ENCODE measurements at regions not wholly inside any gene's neighbourhood (a gene's known extent, or its start where the extent isn't known, plus 50 kb on each side); places are given as distances from the start of the nearest gene placed in this dataset.

- ATAC-seq, result no peak
- TF ChIP-seq GLIS3 (CRISPR knock-in tag; IDR thresholded peaks at IDR 0.05), result no peak
- no peak for TF ChIP-seq ZNF70 (CRISPR knock-in tag; IDR thresholded peaks at IDR 0.05)
- no peak for TF ChIP-seq PPARA (CRISPR knock-in tag; IDR thresholded peaks at IDR 0.05; ENCODE audit: borderline replicate concordance)
- TF ChIP-seq POU6F1 (CRISPR knock-in tag; IDR thresholded peaks at IDR 0.05; ENCODE audit: borderline replicate concordance, low read depth), result no peak
- no peak for TF ChIP-seq ZC3H10 (CRISPR knock-in tag; IDR thresholded peaks at IDR 0.05)
- no peak for TF ChIP-seq ZFP30 (CRISPR knock-in tag; IDR thresholded peaks at IDR 0.05)
These were observed 167.0 kb downstream of the GATA3 start for GRCh38 chr10:8221451-8221850.

GRCh38 chr10:8224591-8224990 is 170.1 kb downstream of the GATA3 start:
- no peak for ATAC-seq
- TF ChIP-seq ZFP30 (CRISPR knock-in tag; IDR thresholded peaks at IDR 0.05), result no peak
- TF ChIP-seq POU6F1 (CRISPR knock-in tag; IDR thresholded peaks at IDR 0.05; ENCODE audit: borderline replicate concordance, low read depth), result no peak

GRCh38 chr10:8225187-8225586 is 170.7 kb downstream of the GATA3 start:
- TF ChIP-seq BACH2 (CRISPR knock-in tag; IDR thresholded peaks at IDR 0.05; ENCODE audit: borderline replicate concordance) (no peak), ZNF8 (CRISPR knock-in tag; IDR thresholded peaks at IDR 0.05) (0 out of 2 replicates have a peak, but pooled peaks have one; percentile 12)
- no peak for ATAC-seq

GRCh38 chr10:8227246-8227645 is 172.8 kb downstream of the GATA3 start:
- TF ChIP-seq TCF4 (CRISPR knock-in tag; IDR thresholded peaks at IDR 0.05; ENCODE audit: borderline replicate concordance) (no peak), ISL1 (CRISPR knock-in tag; IDR thresholded peaks at IDR 0.05) (no peak), POU6F1 (CRISPR knock-in tag; IDR thresholded peaks at IDR 0.05; ENCODE audit: borderline replicate concordance, low read depth) (no peak), CSDC2 (CRISPR knock-in tag; IDR thresholded peaks at IDR 0.05) (no peak), ARNTL (CRISPR knock-in tag; IDR thresholded peaks at IDR 0.05; ENCODE audit: borderline replicate concordance, low read depth) (no peak), CREB5 (CRISPR knock-in tag; IDR thresholded peaks at IDR 0.05; ENCODE audit: low read depth) (no peak), SNAI2 (CRISPR knock-in tag; IDR thresholded peaks at IDR 0.05) (no peak), ZNF565 (CRISPR knock-in tag; conservative IDR thresholded peaks at IDR 0.05; ENCODE audit: low read depth) (no peak), PPARA (CRISPR knock-in tag; IDR thresholded peaks at IDR 0.05; ENCODE audit: borderline replicate concordance) (no peak), BACH2 (CRISPR knock-in tag; IDR thresholded peaks at IDR 0.05; ENCODE audit: borderline replicate concordance) (no peak), OSR1 (CRISPR knock-in tag; IDR thresholded peaks at IDR 0.05) (no peak), GLIS3 (CRISPR knock-in tag; IDR thresholded peaks at IDR 0.05) (no peak), ZC3H10 (CRISPR knock-in tag; IDR thresholded peaks at IDR 0.05) (no peak), ZNF70 (CRISPR knock-in tag; IDR thresholded peaks at IDR 0.05) (no peak), ZFP3 (CRISPR knock-in tag; IDR thresholded peaks at IDR 0.05) (no peak), ZFP30 (CRISPR knock-in tag; IDR thresholded peaks at IDR 0.05) (no peak), RARB (CRISPR knock-in tag; IDR thresholded peaks at IDR 0.05) (no peak), ESRRG (CRISPR knock-in tag; IDR thresholded peaks at IDR 0.05) (no peak)
- ATAC-seq, result no peak

GRCh38 chr10:8229153-8229552 is 174.7 kb downstream of the GATA3 start:
- no peak for ATAC-seq
- TF ChIP-seq OSR1 (CRISPR knock-in tag; IDR thresholded peaks at IDR 0.05) (no peak), SNAI2 (CRISPR knock-in tag; IDR thresholded peaks at IDR 0.05) (no peak), ISL1 (CRISPR knock-in tag; IDR thresholded peaks at IDR 0.05) (no peak), ZNF8 (CRISPR knock-in tag; IDR thresholded peaks at IDR 0.05) (no peak), PPARA (CRISPR knock-in tag; IDR thresholded peaks at IDR 0.05; ENCODE audit: borderline replicate concordance) (no peak), BACH2 (CRISPR knock-in tag; IDR thresholded peaks at IDR 0.05; ENCODE audit: borderline replicate concordance) (no peak), ZFP30 (CRISPR knock-in tag; IDR thresholded peaks at IDR 0.05) (no peak), CSRNP3 (CRISPR knock-in tag; IDR thresholded peaks at IDR 0.05) (no peak), TSHZ2 (CRISPR knock-in tag; IDR thresholded peaks at IDR 0.05) (no peak), ZC3H10 (CRISPR knock-in tag; IDR thresholded peaks at IDR 0.05) (no peak), ZNF565 (CRISPR knock-in tag; conservative IDR thresholded peaks at IDR 0.05; ENCODE audit: low read depth) (no peak), CSDC2 (CRISPR knock-in tag; IDR thresholded peaks at IDR 0.05) (no peak), ESRRG (CRISPR knock-in tag; IDR thresholded peaks at IDR 0.05) (no peak)
